ENCODE measurements at regions not wholly inside any gene's neighbourhood (a gene's known extent, or its start where the extent isn't known, plus 50 kb on each side); places are given as distances from the start of the nearest gene placed in this dataset.
A peak's percentile ranks its signal among the peaks of the same experiment; 100 is the strongest.

DNA sequence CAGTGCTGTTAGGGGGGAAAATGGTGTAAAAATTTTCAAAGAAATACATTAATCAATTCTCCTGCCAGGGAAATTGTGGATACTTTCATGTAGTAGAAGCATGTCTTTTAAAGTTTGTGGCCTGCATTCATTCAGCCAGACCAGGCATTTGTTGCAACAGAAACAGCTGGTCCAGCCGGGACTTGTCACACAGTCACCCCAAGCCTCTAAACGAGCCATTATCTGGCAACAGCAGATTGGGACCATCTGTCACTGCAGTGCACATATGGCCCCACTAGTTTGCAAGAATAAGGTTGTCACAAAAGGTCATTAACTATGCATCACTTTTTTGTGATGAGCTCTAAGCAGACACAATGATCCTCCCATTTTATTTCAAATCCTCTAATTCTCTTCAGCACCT lies 193.9 kb downstream of the PHLDA1 start:
- no peak; the same call in 2 of the 3 replicates for ATAC-seq
- TF ChIP-seq, protein P1, sequence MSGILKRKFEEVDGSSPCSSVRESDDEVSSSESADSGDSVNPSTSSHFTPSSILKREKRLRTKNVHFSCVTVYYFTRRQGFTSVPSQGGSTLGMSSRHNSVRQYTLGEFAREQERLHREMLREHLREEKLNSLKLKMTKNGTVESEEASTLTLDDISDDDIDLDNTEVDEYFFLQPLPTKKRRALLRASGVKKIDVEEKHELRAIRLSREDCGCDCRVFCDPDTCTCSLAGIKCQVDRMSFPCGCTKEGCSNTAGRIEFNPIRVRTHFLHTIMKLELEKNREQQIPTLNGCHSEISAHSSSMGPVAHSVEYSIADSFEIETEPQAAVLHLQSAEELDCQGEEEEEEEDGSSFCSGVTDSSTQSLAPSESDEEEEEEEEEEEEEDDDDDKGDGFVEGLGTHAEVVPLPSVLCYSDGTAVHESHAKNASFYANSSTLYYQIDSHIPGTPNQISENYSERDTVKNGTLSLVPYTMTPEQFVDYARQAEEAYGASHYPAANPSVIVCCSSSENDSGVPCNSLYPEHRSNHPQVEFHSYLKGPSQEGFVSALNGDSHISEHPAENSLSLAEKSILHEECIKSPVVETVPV (CRISPR knock-in tag; IDR thresholded peaks at IDR 0.05) = no peak
- TF ChIP-seq TCF4 (CRISPR knock-in tag; IDR thresholded peaks at IDR 0.05; ENCODE audit: borderline replicate concordance) = peak; percentile 66; the same call in 1 of the 2 replicates

DNA sequence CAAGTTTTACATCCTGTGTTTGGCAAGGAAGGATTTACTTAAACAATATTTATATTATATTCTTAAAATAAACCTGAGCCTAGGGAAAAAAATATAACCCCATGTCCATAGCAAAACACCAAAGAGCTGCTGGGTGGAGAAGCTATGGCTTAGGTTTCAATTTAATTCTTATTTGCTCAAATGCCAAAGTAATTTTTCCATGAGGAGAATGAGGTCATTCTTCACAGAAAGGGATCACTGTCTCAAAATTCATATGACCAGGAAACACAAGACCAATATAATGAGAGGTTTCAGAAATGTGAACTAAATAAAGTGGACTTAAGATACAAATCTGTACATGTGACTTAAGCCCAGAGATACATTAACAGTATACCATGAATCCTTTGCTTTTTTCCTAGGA lies 195.0 kb downstream of the PHLDA1 start:
- no peak for ATAC-seq

DNA sequence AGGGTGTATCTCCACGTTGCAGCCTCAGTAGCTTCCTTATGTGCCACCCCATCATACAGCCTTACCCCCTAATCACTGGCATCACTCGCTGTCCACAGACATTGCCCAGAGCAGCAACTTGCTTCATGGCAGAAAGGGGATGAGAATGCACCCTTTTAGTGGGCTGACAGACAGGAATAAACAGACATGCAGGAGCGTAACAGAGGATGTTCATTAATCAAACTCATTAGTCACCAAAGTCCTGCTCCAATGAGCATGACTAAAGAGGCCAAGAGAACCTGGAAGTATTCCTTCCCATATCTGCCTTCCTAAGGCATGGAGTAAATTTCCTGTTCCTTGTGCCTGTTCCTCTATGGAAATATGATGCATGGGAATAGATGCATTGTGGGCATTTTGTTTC lies 197.0 kb downstream of the PHLDA1 start:
- no peak for ATAC-seq
- TF ChIP-seq, protein P2, sequence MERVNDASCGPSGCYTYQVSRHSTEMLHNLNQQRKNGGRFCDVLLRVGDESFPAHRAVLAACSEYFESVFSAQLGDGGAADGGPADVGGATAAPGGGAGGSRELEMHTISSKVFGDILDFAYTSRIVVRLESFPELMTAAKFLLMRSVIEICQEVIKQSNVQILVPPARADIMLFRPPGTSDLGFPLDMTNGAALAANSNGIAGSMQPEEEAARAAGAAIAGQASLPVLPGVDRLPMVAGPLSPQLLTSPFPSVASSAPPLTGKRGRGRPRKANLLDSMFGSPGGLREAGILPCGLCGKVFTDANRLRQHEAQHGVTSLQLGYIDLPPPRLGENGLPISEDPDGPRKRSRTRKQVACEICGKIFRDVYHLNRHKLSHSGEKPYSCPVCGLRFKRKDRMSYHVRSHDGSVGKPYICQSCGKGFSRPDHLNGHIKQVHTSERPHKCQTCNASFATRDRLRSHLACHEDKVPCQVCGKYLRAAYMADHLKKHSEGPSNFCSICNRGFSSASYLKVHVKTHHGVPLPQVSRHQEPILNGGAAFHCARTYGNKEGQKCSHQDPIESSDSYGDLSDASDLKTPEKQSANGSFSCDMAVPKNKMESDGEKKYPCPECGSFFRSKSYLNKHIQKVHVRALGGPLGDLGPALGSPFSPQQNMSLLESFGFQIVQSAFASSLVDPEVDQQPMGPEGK (CRISPR knock-in tag; IDR thresholded peaks at IDR 0.05; ENCODE audit: borderline replicate concordance) = no peak
- TF ChIP-seq, protein P1 (CRISPR knock-in tag; IDR thresholded peaks at IDR 0.05) = no peak
- TF ChIP-seq ZFP30 (CRISPR knock-in tag; IDR thresholded peaks at IDR 0.05) (no peak), TOX (CRISPR knock-in tag; IDR thresholded peaks at IDR 0.05; ENCODE audit: borderline replicate concordance) (no peak), ZC3H10 (CRISPR knock-in tag; IDR thresholded peaks at IDR 0.05) (no peak), ARNTL (CRISPR knock-in tag; IDR thresholded peaks at IDR 0.05; ENCODE audit: borderline replicate concordance, low read depth) (no peak), PPARA (CRISPR knock-in tag; IDR thresholded peaks at IDR 0.05; ENCODE audit: borderline replicate concordance) (no peak), RARB (CRISPR knock-in tag; IDR thresholded peaks at IDR 0.05) (no peak), ZNF565 (CRISPR knock-in tag; conservative IDR thresholded peaks at IDR 0.05; ENCODE audit: low read depth) (no peak), ISL1 (CRISPR knock-in tag; IDR thresholded peaks at IDR 0.05) (no peak), SNAI2 (CRISPR knock-in tag; IDR thresholded peaks at IDR 0.05) (no peak)
- TF ChIP-seq, protein P3, sequence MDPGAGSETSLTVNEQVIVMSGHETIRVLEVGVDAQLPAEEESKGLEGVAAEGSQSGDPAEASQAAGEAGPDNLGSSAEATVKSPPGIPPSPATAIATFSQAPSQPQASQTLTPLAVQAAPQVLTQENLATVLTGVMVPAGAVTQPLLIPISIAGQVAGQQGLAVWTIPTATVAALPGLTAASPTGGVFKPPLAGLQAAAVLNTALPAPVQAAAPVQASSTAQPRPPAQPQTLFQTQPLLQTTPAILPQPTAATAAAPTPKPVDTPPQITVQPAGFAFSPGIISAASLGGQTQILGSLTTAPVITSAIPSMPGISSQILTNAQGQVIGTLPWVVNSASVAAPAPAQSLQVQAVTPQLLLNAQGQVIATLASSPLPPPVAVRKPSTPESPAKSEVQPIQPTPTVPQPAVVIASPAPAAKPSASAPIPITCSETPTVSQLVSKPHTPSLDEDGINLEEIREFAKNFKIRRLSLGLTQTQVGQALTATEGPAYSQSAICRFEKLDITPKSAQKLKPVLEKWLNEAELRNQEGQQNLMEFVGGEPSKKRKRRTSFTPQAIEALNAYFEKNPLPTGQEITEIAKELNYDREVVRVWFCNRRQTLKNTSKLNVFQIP (CRISPR knock-in tag; IDR thresholded peaks at IDR 0.05; ENCODE audit: borderline replicate concordance, low read depth) = no peak

More for the DNA sequence above, 195.0 kb downstream of the PHLDA1 start:
- TF ChIP-seq ZFP3 (CRISPR knock-in tag; IDR thresholded peaks at IDR 0.05) (no peak), TCF4 (CRISPR knock-in tag; IDR thresholded peaks at IDR 0.05; ENCODE audit: borderline replicate concordance) (no peak), CSDC2 (CRISPR knock-in tag; IDR thresholded peaks at IDR 0.05) (no peak), PPARA (CRISPR knock-in tag; IDR thresholded peaks at IDR 0.05; ENCODE audit: borderline replicate concordance) (no peak), BACH2 (CRISPR knock-in tag; IDR thresholded peaks at IDR 0.05; ENCODE audit: borderline replicate concordance) (no peak), ZNF70 (CRISPR knock-in tag; IDR thresholded peaks at IDR 0.05) (no peak), SNAI2 (CRISPR knock-in tag; IDR thresholded peaks at IDR 0.05) (no peak), TOX (CRISPR knock-in tag; IDR thresholded peaks at IDR 0.05; ENCODE audit: borderline replicate concordance) (no peak), ZNF8 (CRISPR knock-in tag; IDR thresholded peaks at IDR 0.05) (no peak), ESRRG (CRISPR knock-in tag; IDR thresholded peaks at IDR 0.05) (no peak), ZC3H10 (CRISPR knock-in tag; IDR thresholded peaks at IDR 0.05) (no peak), OSR1 (CRISPR knock-in tag; IDR thresholded peaks at IDR 0.05) (no peak), GLIS3 (CRISPR knock-in tag; IDR thresholded peaks at IDR 0.05) (no peak), RARB (CRISPR knock-in tag; IDR thresholded peaks at IDR 0.05) (no peak), ZNF565 (CRISPR knock-in tag; conservative IDR thresholded peaks at IDR 0.05; ENCODE audit: low read depth) (no peak)
- TF ChIP-seq, protein P4, sequence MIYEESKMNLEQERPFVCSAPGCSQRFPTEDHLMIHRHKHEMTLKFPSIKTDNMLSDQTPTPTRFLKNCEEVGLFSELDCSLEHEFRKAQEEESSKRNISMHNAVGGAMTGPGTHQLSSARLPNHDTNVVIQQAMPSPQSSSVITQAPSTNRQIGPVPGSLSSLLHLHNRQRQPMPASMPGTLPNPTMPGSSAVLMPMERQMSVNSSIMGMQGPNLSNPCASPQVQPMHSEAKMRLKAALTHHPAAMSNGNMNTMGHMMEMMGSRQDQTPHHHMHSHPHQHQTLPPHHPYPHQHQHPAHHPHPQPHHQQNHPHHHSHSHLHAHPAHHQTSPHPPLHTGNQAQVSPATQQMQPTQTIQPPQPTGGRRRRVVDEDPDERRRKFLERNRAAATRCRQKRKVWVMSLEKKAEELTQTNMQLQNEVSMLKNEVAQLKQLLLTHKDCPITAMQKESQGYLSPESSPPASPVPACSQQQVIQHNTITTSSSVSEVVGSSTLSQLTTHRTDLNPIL (CRISPR knock-in tag; IDR thresholded peaks at IDR 0.05; ENCODE audit: low read depth) = no peak
- TF ChIP-seq, protein P1 (CRISPR knock-in tag; IDR thresholded peaks at IDR 0.05) = no peak
- TF ChIP-seq, protein P2 (CRISPR knock-in tag; IDR thresholded peaks at IDR 0.05; ENCODE audit: borderline replicate concordance) = no peak
- TF ChIP-seq, protein P5, sequence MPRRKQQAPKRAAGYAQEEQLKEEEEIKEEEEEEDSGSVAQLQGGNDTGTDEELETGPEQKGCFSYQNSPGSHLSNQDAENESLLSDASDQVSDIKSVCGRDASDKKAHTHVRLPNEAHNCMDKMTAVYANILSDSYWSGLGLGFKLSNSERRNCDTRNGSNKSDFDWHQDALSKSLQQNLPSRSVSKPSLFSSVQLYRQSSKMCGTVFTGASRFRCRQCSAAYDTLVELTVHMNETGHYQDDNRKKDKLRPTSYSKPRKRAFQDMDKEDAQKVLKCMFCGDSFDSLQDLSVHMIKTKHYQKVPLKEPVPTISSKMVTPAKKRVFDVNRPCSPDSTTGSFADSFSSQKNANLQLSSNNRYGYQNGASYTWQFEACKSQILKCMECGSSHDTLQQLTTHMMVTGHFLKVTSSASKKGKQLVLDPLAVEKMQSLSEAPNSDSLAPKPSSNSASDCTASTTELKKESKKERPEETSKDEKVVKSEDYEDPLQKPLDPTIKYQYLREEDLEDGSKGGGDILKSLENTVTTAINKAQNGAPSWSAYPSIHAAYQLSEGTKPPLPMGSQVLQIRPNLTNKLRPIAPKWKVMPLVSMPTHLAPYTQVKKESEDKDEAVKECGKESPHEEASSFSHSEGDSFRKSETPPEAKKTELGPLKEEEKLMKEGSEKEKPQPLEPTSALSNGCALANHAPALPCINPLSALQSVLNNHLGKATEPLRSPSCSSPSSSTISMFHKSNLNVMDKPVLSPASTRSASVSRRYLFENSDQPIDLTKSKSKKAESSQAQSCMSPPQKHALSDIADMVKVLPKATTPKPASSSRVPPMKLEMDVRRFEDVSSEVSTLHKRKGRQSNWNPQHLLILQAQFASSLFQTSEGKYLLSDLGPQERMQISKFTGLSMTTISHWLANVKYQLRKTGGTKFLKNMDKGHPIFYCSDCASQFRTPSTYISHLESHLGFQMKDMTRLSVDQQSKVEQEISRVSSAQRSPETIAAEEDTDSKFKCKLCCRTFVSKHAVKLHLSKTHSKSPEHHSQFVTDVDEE (CRISPR knock-in tag; IDR thresholded peaks at IDR 0.05) = no peak

Measured in SK-N-SH treated with all-trans-retinoic acid at 6 μM for 48 hours (cell line).